SU-DHL-6 (cell line): ENCODE measurements at regions not wholly inside any gene's neighbourhood (a gene's known extent, or its start where the extent isn't known, plus 50 kb on each side); places are given as distances from the start of the nearest gene placed in this dataset.

Source experiments
- EZH2phosphoT487 ChIP-seq: fragments of 200-600 bp; sonication (generic), shearing (Covaris generic); conservative IDR thresholded peaks from 2 replicates; pipeline ENCODE4 v1.6.1; 2018; ENCODE audit warnings: mild to moderate bottlenecking, antibody characterized with exemption, low read length, moderate library complexity, mixed read lengths
- TF ChIP-seq, protein P1 (sequence below): fragments of 200-600 bp; sonication (generic); IDR thresholded peaks from one replicate; pipeline ENCODE4 v1.5.1; 2017; ENCODE audit warnings: antibody characterized with exemption, mild to moderate bottlenecking, low read length, moderate library complexity; ENCODE audit not compliant: insufficient read depth, poor library complexity, severe bottlenecking

DNA sequence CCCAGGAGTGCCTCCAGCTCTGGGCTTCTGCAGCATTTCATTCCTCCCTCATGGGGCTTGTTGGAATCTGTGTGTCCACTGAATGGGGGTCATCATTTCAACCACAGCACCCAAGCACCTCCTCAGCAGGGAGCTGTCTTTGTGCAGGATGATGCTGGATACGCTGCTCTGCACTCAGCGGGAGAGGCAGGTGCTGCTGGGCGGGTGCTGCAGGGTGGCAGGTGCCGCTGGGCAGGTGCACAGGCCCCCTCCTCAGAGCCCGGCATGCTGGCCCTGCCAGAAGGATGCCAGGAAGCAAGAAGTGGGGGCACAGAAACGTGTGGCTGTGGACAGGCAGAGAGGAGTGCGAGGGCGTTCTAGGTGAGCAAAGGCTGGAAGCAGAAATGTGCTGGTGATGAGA lies 121.8 kb upstream of the VSTM2B start:
- TF ChIP-seq, protein P1, sequence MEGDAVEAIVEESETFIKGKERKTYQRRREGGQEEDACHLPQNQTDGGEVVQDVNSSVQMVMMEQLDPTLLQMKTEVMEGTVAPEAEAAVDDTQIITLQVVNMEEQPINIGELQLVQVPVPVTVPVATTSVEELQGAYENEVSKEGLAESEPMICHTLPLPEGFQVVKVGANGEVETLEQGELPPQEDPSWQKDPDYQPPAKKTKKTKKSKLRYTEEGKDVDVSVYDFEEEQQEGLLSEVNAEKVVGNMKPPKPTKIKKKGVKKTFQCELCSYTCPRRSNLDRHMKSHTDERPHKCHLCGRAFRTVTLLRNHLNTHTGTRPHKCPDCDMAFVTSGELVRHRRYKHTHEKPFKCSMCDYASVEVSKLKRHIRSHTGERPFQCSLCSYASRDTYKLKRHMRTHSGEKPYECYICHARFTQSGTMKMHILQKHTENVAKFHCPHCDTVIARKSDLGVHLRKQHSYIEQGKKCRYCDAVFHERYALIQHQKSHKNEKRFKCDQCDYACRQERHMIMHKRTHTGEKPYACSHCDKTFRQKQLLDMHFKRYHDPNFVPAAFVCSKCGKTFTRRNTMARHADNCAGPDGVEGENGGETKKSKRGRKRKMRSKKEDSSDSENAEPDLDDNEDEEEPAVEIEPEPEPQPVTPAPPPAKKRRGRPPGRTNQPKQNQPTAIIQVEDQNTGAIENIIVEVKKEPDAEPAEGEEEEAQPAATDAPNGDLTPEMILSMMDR: no peak
- no peak for TF ChIP-seq EZH2phosphoT487
